ENCODE measurements at regions not wholly inside any gene's neighbourhood (a gene's known extent, or its start where the extent isn't known, plus 50 kb on each side); places are given as distances from the start of the nearest gene placed in this dataset.

- peaks cover 13% of the 10 kb centered on the region for H3K27me3 Mint-ChIP-seq (ENCODE audit: low read depth)
- DNase-seq (ENCODE audit: low spot score in 2 of 2, unreplicated experiment in 2 of 2) = no peak
- peaks cover 4% of the 10 kb centered on the region for H3K4me1 Mint-ChIP-seq
- no peak for TF ChIP-seq CTCF (IDR thresholded peaks at IDR 0.05; ENCODE audit: unreplicated experiment)
- no peak overlapping the region for H3K27ac Mint-ChIP-seq
- H3K36me3 Mint-ChIP-seq = no peaks in the 10 kb centered on the region
- no peak overlapping the region for H3K4me3 Mint-ChIP-seq
- peaks cover 4% of the 10 kb centered on the region for H3K9me3 Mint-ChIP-seq
These were observed 67.3 kb upstream of the SLC10A2 start for GRCh38 chr13:103133556-103133955.

- TF ChIP-seq CTCF (IDR thresholded peaks at IDR 0.05; ENCODE audit: unreplicated experiment) = no peak
- H3K4me3 Mint-ChIP-seq = no peak overlapping the region
- H3K4me1 Mint-ChIP-seq = peaks cover 4% of the 10 kb centered on the region
- DNase-seq (ENCODE audit: low spot score in 2 of 2, unreplicated experiment in 2 of 2) = no peak
- H3K9me3 Mint-ChIP-seq = no peaks in the 10 kb centered on the region
- H3K27ac Mint-ChIP-seq = no peak overlapping the region
- no peaks in the 10 kb centered on the region for H3K36me3 Mint-ChIP-seq
- peaks cover 21% of the 10 kb centered on the region for H3K27me3 Mint-ChIP-seq (ENCODE audit: low read depth)
These were observed 64.5 kb upstream of the SLC10A2 start for GRCh38 chr13:103130681-103131210.

GRCh38 chr13:103130146-103130545, 63.9 kb upstream of the SLC10A2 start:
- no peak overlapping the region for H3K4me3 Mint-ChIP-seq
- no peaks in the 10 kb centered on the region for H3K9me3 Mint-ChIP-seq
- DNase-seq (ENCODE audit: low spot score in 2 of 2, unreplicated experiment in 2 of 2) = no peak
- peaks cover 23% of the 10 kb centered on the region for H3K27me3 Mint-ChIP-seq (ENCODE audit: low read depth)
- H3K36me3 Mint-ChIP-seq = no peaks in the 10 kb centered on the region
- no peak for TF ChIP-seq CTCF (IDR thresholded peaks at IDR 0.05; ENCODE audit: unreplicated experiment)
- H3K4me1 Mint-ChIP-seq = peaks cover 4% of the 10 kb centered on the region
- no peak overlapping the region for H3K27ac Mint-ChIP-seq
